ENCODE measurements at regions not wholly inside any gene's neighbourhood (a gene's known extent, or its start where the extent isn't known, plus 50 kb on each side); places are given as distances from the start of the nearest gene placed in this dataset.

DNA sequence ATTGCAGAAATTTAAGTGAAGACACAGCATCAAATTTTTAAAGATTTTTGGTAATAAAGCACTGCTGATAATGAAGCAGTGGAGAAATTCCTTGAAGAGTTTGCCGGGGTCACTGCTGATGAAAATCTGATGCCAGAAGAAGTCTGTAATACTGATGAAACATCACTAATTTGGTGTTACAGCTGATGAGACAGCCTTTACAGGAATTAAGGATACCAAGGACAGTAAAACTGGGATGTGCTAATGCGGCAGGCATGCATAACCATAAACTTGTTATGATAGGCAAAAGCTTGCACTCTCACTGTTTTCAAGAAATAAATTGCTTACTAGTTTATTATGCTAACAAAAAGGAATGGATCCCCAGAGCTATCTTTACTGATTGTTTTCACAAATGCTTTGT, 52.9 kb upstream of the VEGFC start:
- Mint-ChIP-seq H3K4me3 (no peak overlapping the region), H3K9me3 (peaks cover 0 to 6% (median 1%) of the 10 kb centered on the region in 7 donors), H3K36me3 (no peaks in the 10 kb centered on the region), H3K27ac (no peak overlapping the region), H3K4me1 (peaks cover 3% of the 10 kb centered on the region), H3K27me3 (ENCODE audit: low read depth in 3 of 3) (peaks cover 3% of the 10 kb centered on the region in 3 donors)
- Histone ChIP-seq H3K4me3 (replicated peaks in 1 of 3; ENCODE audit: low read depth in 2 of 3, low read length in 3 of 3) (no peak overlapping the region), H3K79me2 (ENCODE audit: insufficient read depth, low read length) (no peaks in the 10 kb centered on the region), H3K27me3 (ENCODE audit: control insufficient read depth in 2 of 2, insufficient read depth in 2 of 2, low read length in 2 of 2) (no peaks in the 10 kb centered on the region), H3K4me2 (replicated peaks; ENCODE audit: extremely low read depth, low read length, poor library complexity, severe bottlenecking) (no peak overlapping the region), H4K20me1 (ENCODE audit: insufficient read depth, low read length) (no peaks in the 10 kb centered on the region), H3K9ac (ENCODE audit: insufficient read depth, low read length, poor library complexity, severe bottlenecking) (no peak overlapping the region), H3K4me1 (ENCODE audit: control insufficient read depth in 1 of 2, insufficient read depth in 2 of 2, low read length in 2 of 2) (no peaks in the 10 kb centered on the region), H3K27ac (ENCODE audit: low read depth in 1 of 2, low read length in 2 of 2) (no peak overlapping the region), H2AFZ (ENCODE audit: insufficient read depth, low read depth, low read length, poor library complexity, severe bottlenecking) (no peak overlapping the region), H3K9me3 (replicated peaks in 1 of 2; ENCODE audit: control insufficient read depth in 1 of 2, insufficient read depth in 1 of 2, low read length in 2 of 2) (no peaks in the 10 kb centered on the region), H3K36me3 (replicated peaks in 1 of 2; ENCODE audit: control insufficient read depth in 1 of 2, insufficient read depth in 2 of 2, low read length in 2 of 2) (no peaks in the 10 kb centered on the region)
- WGBS (ENCODE audit: insufficient coverage): 100% methylated on average over 1 of the region's 2 CpGs
- intact Hi-C loops (cut with micrococcal nuclease): no loop called here
- TF ChIP-seq, protein P1, sequence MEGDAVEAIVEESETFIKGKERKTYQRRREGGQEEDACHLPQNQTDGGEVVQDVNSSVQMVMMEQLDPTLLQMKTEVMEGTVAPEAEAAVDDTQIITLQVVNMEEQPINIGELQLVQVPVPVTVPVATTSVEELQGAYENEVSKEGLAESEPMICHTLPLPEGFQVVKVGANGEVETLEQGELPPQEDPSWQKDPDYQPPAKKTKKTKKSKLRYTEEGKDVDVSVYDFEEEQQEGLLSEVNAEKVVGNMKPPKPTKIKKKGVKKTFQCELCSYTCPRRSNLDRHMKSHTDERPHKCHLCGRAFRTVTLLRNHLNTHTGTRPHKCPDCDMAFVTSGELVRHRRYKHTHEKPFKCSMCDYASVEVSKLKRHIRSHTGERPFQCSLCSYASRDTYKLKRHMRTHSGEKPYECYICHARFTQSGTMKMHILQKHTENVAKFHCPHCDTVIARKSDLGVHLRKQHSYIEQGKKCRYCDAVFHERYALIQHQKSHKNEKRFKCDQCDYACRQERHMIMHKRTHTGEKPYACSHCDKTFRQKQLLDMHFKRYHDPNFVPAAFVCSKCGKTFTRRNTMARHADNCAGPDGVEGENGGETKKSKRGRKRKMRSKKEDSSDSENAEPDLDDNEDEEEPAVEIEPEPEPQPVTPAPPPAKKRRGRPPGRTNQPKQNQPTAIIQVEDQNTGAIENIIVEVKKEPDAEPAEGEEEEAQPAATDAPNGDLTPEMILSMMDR (IDR thresholded peaks at IDR 0.05): no peak
- DNase-seq: no peak

DNA sequence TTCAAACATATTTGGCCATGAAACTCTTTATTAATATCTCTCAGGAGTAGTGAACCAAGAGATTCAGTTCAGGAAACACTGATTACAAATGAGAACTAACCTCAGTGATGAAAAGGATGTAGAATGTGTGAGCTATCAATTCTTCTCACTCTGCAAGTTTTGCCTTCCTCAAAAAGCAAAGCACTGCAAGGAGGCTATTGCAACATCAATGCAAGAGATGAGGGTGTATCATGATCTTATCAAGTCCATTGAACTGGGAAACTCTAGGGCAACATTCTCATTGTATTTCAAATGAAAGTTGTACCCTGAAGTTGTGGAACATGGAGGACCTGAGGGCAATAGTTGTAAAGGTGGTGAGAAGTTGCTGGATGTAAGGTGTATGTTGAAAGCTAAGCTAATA, 56.4 kb upstream of the VEGFC start:
- no peaks in the 10 kb centered on the region for H4K20me1 ChIP-seq (ENCODE audit: insufficient read depth, low read length)
- TF ChIP-seq, protein P1 (IDR thresholded peaks at IDR 0.05): no peak
- Mint-ChIP-seq H3K9me3 (peaks cover 1 to 15% (median 5%) of the 10 kb centered on the region in 7 donors), H3K27me3 (ENCODE audit: low read depth in 3 of 3) (peaks cover 0 to 3% (median 0%) of the 10 kb centered on the region in 3 donors), H3K36me3 (no peaks in the 10 kb centered on the region), H3K4me3 (no peak overlapping the region), H3K27ac (no peak overlapping the region), H3K4me1 (no peaks in the 10 kb centered on the region)
- no peak overlapping the region for H3K4me2 ChIP-seq (replicated peaks; ENCODE audit: extremely low read depth, low read length, poor library complexity, severe bottlenecking)
- H3K27ac ChIP-seq (ENCODE audit: low read depth in 1 of 2, low read length in 2 of 2): no peak overlapping the region
- H2AFZ ChIP-seq (ENCODE audit: insufficient read depth, low read depth, low read length, poor library complexity, severe bottlenecking): no peak overlapping the region
- DNase-seq: no peak
- peaks cover 0 to 3% of the 10 kb centered on the region in 2 donors for H3K9me3 ChIP-seq (replicated peaks in 1 of 2; ENCODE audit: control insufficient read depth in 1 of 2, insufficient read depth in 1 of 2, low read length in 2 of 2)
- no peaks in the 10 kb centered on the region for H3K36me3 ChIP-seq (replicated peaks in 1 of 2; ENCODE audit: control insufficient read depth in 1 of 2, insufficient read depth in 2 of 2, low read length in 2 of 2)
- no peaks in the 10 kb centered on the region for H3K27me3 ChIP-seq (ENCODE audit: control insufficient read depth in 2 of 2, insufficient read depth in 2 of 2, low read length in 2 of 2)
- no peak overlapping the region for H3K9ac ChIP-seq (ENCODE audit: insufficient read depth, low read length, poor library complexity, severe bottlenecking)
- intact Hi-C loops (cut with micrococcal nuclease): no loop called here
- no peak overlapping the region for H3K4me3 ChIP-seq (replicated peaks in 1 of 3; ENCODE audit: low read depth in 2 of 3, low read length in 3 of 3)
- H3K79me2 ChIP-seq (ENCODE audit: insufficient read depth, low read length): no peaks in the 10 kb centered on the region
- no peaks in the 10 kb centered on the region for H3K4me1 ChIP-seq (ENCODE audit: control insufficient read depth in 1 of 2, insufficient read depth in 2 of 2, low read length in 2 of 2)

Measured in CD14-positive monocyte (primary cell).